Skeletal muscle satellite cell (primary cell): ENCODE measurements at regions not wholly inside any gene's neighbourhood (a gene's known extent, or its start where the extent isn't known, plus 50 kb on each side); places are given as distances from the start of the nearest gene placed in this dataset.

Source experiments
- H3K27me3 ChIP-seq: 2 replicates; pipeline ENCODE4 v1.7.0; 2013; ENCODE audit warnings: low read length; ENCODE audit not compliant: control insufficient read depth, insufficient read depth
- H3K36me3 ChIP-seq: 2 replicates; pipeline ENCODE4 v1.7.0; 2013; ENCODE audit warnings: mild to moderate bottlenecking, control low read depth, low read length; ENCODE audit not compliant: insufficient read depth
- H3K4me1 ChIP-seq: 2 replicates; pipeline ENCODE4 v1.7.0; 2013; ENCODE audit warnings: low read length; ENCODE audit not compliant: control insufficient read depth, insufficient read depth
- H3K4me2 ChIP-seq: 2 replicates; pipeline ENCODE4 v1.7.0; 2013; ENCODE audit warnings: mild to moderate bottlenecking, low read length
- H3K4me3 ChIP-seq: 2 replicates; pipeline ENCODE4 v1.7.0; 2013; ENCODE audit warnings: low read length
- H3K9ac ChIP-seq: 2 replicates; pipeline ENCODE4 v1.7.0; 2013; ENCODE audit warnings: mild to moderate bottlenecking, low read depth, low read length, moderate library complexity
- H3K9me3 ChIP-seq: replicated peaks from 2 replicates; pipeline ENCODE4 v1.7.0; 2013; ENCODE audit warnings: mild to moderate bottlenecking, control low read depth, low read length

GRCh38 chr14:101241807-101242278, 319.5 kb upstream of the DIO3 start:
- no peak overlapping the region for H3K9ac ChIP-seq
- H3K4me2 ChIP-seq, result no peak overlapping the region
- no peaks in the 10 kb centered on the region for H3K9me3 ChIP-seq
- H3K27me3 ChIP-seq, result peaks cover 15% of the 10 kb centered on the region
- H3K4me3 ChIP-seq, result no peak overlapping the region
- no peaks in the 10 kb centered on the region for H3K4me1 ChIP-seq
- no peaks in the 10 kb centered on the region for H3K36me3 ChIP-seq

DNA sequence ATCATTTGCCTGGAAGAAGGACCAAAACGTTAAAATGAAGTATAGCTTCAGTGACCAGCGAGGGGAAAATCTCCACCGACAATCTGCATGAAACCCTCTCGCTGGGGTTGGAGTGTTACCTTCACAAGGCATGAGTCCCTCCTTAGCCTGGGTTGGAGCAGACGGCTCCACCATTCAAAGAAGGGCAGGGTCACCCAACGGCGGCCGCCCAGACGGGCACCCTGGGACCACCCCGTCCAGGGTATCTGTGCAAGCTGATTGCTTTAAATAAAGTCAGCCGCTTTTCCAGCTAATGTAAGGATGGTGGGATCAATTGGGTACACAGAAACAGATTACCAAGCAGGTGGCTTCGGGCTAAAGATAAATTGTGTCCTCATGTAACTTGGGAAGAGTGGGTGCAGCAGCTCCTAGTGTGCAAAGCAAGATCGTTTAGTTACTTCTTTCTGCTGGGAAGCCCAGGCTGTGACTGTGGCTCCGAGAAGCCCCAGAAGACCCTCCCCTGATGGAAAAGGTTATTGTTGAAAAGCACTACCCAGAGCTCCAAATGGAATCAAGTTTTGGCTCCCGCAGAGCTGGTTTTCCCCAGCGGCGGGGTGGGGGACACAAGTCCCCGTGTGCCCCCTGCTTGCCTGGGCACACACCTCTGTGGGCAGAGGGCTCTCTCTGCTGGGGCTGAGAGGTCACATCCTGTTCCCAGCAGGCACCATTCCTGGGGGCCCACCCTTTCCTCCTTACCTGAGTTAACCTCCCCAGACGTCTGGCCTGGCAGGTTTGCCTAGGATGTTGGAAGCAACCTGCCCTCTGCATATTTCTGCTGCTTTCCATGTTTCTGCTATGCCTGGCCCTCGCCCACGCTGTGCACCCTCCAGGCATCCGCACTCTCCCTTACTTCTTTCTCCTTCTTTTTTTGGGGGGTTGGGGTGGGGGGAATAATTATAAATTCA, 318.6 kb upstream of the DIO3 start:
- Histone ChIP-seq H3K4me3 (no peak overlapping the region), H3K27me3 (peaks cover 15% of the 10 kb centered on the region), H3K9me3 (no peaks in the 10 kb centered on the region), H3K9ac (no peak overlapping the region), H3K4me2 (no peak overlapping the region), H3K36me3 (no peaks in the 10 kb centered on the region), H3K4me1 (no peaks in the 10 kb centered on the region)

DNA sequence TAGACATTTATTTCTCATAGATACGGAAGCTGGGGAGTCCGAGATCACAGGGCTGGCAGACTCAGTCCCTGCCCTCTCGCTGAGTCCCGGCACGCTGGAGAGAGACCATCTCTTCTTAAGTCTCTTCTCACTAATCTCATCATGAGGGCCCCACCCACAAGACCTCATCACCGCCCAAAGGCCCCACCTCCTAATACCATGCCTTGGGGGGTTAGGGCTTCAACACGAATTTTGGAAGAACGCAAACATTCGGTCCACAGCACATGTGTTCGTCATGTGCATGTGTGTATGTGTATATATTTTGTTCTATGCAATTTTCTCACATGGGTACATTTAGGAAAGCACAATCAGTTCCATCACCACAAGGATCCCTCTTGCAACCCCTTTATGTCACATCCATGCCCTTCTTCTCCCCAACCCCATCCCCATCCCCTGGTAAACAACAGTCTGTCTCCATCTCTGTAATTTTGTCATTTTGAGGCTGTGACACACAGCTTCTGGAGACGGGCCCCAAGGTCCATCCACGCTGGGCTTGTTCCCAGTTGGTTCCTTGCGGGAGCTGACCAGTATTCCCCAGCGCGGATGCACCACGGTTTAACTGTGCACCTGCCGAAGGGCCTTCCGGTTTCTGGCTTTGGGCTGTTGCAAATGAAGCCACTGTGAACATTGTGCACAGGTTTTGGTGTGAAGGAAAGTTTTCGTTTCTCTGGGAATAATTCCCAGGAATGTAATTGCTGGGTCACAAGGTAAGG, 317.5 kb upstream of the DIO3 start:
- peaks cover 7% of the 10 kb centered on the region for H3K27me3 ChIP-seq
- H3K9me3 ChIP-seq, result no peaks in the 10 kb centered on the region
- no peak overlapping the region for H3K4me3 ChIP-seq

DNA sequence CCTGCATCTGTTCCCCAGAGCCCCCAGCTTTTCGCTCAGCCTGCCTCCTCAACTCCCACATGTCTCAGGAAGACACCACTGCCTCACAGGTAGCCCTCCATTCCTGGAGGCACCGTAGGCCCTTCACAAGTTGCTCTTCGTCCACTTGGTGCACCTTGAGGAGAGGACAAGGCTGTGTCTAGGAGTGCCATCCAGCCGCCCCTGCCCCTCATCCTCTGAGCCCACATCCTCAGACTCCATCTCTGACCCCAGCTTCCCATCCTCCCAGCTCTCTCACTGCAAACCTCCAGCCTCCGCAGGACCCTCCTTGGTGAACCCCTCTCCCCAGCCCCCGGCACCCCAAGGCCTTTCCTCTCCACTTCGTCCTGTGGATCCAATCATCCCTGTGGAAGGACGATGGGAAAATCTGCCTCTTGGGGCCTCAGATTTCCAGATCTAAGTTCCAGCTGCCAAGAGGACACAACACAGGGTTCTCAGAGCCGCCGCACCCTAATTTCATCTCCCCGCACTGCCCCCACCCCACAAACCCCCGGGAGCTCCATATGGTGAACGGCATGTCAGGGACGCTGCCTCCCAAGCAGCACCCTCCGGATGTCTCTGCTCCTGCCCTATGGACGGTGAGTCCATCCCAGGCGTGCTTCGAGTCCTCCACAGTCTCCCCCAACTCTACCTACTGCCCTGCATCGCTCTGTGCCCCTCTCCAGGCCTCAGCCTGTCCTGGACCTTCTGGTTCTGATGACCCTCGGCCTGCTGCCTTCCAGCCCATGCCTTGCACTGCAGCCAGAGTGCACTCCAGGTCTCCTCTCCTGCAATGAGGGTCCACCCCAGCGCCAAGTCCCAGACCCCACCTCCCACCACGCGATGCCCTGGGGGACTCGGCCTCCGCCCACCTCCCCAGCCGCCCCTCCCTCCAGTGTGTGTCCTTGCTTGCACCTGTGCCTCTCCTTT, 314.1 kb upstream of the DIO3 start:
- Histone ChIP-seq H3K4me3 (no peak overlapping the region), H3K4me1 (no peaks in the 10 kb centered on the region), H3K9ac (no peak overlapping the region), H3K4me2 (no peak overlapping the region), H3K27me3 (no peaks in the 10 kb centered on the region), H3K36me3 (no peaks in the 10 kb centered on the region), H3K9me3 (no peaks in the 10 kb centered on the region)

More for the DNA sequence above, 317.5 kb upstream of the DIO3 start:
- Histone ChIP-seq H3K9ac (no peak overlapping the region), H3K4me1 (no peaks in the 10 kb centered on the region), H3K36me3 (no peaks in the 10 kb centered on the region), H3K4me2 (no peak overlapping the region)

GRCh38 chr14:101247842-101248725, 313.2 kb upstream of the DIO3 start:
- Histone ChIP-seq H3K4me3 (no peak overlapping the region), H3K27me3 (no peaks in the 10 kb centered on the region), H3K9ac (no peak overlapping the region), H3K36me3 (no peaks in the 10 kb centered on the region), H3K4me2 (no peak overlapping the region), H3K4me1 (no peaks in the 10 kb centered on the region), H3K9me3 (no peaks in the 10 kb centered on the region)

DNA sequence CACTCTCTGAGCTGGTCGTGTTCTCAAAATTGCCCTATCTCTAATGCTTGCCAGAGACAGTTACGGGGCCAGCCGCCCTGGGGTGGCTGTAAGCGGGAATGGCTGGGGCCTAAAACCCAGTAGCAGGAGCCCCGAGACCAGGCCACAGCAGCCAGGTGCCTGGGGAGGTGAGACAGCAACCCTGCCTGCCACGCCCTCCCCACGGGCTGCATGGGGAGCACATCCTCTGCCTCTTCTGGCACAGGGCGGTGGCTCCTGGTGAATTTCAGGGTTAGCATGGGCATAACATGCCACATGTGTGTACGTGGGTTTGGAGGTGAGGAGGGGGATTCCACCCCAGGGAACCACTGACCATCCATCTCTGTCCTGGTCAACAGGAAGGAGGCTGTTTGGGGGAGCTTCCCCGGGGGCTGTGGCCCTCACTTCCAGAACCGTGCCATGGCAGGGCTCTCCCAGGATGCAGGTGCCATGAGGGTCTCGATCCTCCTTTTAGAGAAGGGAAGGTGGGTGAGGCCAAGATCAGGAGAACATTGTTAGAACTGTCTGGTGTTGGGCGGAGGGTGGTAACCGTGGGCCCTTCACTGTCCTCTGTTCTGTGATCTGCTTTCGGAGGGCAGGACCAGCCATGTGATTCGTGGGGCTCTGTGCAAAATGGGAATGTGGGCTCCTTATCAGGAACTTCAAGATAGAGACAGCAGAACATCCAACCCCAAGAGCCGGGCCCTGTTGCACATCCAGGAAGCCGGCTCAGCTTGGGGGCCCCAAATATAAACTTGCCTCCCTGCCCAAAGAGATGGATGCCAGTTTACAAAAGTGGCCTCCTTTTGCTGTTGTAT, 312.2 kb upstream of the DIO3 start:
- Histone ChIP-seq H3K27me3 (peaks cover 2% of the 10 kb centered on the region), H3K36me3 (no peaks in the 10 kb centered on the region), H3K4me3 (no peak overlapping the region), H3K9me3 (no peaks in the 10 kb centered on the region), H3K9ac (no peak overlapping the region), H3K4me1 (no peaks in the 10 kb centered on the region), H3K4me2 (no peak overlapping the region)

DNA sequence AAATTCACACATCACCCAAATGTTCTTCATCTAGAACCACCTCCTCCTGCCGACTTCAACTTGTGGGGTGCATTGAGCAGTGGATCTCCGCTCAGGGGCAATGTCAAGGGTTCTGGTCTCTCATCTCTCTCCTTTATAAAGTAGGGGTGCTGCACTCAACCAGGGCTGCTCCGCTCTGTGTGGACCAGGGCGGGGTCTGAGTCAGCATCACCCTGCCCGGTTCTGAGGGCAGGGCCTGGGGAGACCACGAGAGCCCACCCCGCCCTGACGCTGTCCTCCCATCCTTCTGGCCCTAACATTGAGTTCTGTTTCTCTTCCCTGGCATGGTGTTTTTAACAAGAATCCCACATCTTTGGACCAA, 311.6 kb upstream of the DIO3 start:
- no peak overlapping the region for H3K4me3 ChIP-seq
- H3K36me3 ChIP-seq, result no peaks in the 10 kb centered on the region
- H3K9ac ChIP-seq, result no peak overlapping the region
- peaks cover 8% of the 10 kb centered on the region for H3K27me3 ChIP-seq
- H3K4me1 ChIP-seq, result no peaks in the 10 kb centered on the region
- no peak overlapping the region for H3K4me2 ChIP-seq
- no peaks in the 10 kb centered on the region for H3K9me3 ChIP-seq

DNA sequence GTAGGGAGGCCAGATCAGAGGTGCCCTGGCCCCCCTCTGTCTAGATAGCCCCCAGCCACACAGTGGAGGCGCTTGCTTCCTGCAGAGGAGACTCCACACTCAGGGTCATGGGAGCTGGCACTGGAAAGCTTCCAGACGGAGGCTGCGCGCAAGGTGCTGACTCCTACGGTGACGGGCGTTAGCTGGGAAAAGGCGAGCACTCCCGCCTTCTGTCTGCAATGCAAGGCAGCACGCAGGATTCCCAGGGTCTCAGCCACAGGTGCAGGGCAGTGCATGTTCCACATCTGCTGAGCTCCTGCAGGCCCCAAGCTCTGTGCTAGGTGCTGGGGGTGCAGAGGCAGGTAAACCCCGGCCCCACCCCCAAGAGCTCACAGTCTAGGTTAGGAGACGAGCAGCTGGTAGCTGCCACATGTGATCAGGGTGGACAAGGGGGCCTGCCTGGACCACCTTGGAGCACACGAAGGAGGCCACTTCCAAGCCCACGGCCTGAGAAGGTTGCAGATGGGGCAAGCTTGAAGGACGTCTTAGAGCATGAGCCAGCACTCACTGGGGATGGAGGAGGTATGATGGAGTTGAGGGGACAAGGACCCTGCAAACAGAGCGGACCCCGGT, 310.9 kb upstream of the DIO3 start:
- Histone ChIP-seq H3K36me3 (no peaks in the 10 kb centered on the region), H3K27me3 (peaks cover 16% of the 10 kb centered on the region), H3K4me2 (no peak overlapping the region), H3K9ac (no peak overlapping the region), H3K4me1 (no peaks in the 10 kb centered on the region), H3K4me3 (no peak overlapping the region), H3K9me3 (no peaks in the 10 kb centered on the region)

DNA sequence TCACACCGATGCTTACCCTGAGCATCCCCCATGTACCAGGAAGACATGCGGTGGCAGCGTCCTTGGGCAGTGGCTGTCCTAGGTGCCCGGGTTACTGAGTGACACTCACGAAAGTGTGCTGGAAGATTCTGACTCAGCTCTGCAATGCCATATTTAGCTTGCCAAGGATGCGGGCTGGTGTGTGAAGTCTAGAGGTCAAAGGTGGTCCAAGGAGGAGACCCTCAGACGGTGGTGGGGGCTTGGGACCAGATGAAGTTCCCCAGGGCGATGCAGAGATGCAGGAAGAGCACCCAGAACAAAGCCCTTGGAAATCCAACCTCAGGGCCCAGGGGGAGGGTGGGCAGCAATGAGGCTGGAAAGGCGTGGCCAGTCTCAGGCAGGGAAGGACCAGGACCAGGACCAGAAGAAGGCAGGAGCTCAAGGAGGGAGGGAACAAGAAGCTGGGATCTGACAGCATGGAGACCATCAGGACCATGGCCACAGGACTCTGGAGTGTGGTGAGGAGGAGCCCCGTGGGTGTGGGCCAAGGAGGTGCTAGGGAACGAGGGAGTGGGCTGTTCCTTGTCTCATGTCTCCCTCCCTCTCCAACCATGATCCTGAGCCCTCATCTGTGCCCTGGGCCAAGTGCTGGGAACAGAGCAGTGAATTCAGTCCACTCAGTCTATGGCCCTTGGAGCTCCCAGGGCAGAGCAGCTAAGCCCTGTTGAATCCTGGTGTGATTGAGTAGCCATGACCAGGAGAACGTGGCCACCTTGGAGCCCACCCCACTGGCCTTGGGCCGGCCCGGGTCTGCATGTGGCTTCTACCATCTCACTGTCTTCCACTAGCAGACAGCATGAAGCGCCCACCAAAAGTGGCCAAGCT, 310.1 kb upstream of the DIO3 start:
- Histone ChIP-seq H3K27me3 (peaks cover 24% of the 10 kb centered on the region), H3K4me3 (no peak overlapping the region), H3K36me3 (no peaks in the 10 kb centered on the region), H3K9me3 (no peaks in the 10 kb centered on the region), H3K9ac (no peak overlapping the region), H3K4me1 (no peaks in the 10 kb centered on the region), H3K4me2 (no peak overlapping the region)
